GM12878 (cell line): ENCODE measurements at regions not wholly inside any gene's neighbourhood (a gene's known extent, or its start where the extent isn't known, plus 50 kb on each side); places are given as distances from the start of the nearest gene placed in this dataset.

Source experiments
- ATAC-seq: fragments of 200-7000 bp; cut with Tn5 transposase; 3 replicates; pipeline ENCODE4 v1.9.1; 2020; ENCODE audit warnings: mild to moderate bottlenecking, moderate library complexity
- BruUV-seq: library from RNA; stranded (reverse); fragments of 400-500 nt; replicated peaks from 2 replicates; lab custom pipeline; 2021; lab: Mats Ljungman, UMichigan
- CTCF ChIA-PET: fragments of 300-600 bp; sonication (Branson Sonifier 250); formaldehyde crosslinking; extraction: SDS; loops from one replicate; lab custom pipeline; 2021; ENCODE audit warnings: inconsistent platforms; lab: Yijun Ruan, JAX
- POLR2A ChIA-PET: fragments of 350-600 bp; formaldehyde crosslinking; extraction: SDS; loops from one replicate; lab custom pipeline; 2021; ENCODE audit warnings: inconsistent platforms; lab: Charles Lee
- RAD21 ChIA-PET: fragments of 300-600 bp; sonication (Branson Sonifier 250); formaldehyde crosslinking; loops from one replicate; lab custom pipeline; 2023; ENCODE audit warnings: antibody characterized with exemption; ENCODE audit not compliant: unreplicated experiment; lab: Charles Lee
- SMC1A ChIA-PET: fragments of 300-600 bp; sonication (Branson Sonifier 250); formaldehyde crosslinking; loops from one replicate; lab custom pipeline; 2023; ENCODE audit not compliant: unreplicated experiment, uncharacterized antibody; lab: Charles Lee
- DNase-seq: peaks from one replicate; pipeline ENCODE4 v3.0.0-alpha.2; 2011; ENCODE audit warnings: low read depth, low spot score
- FAIRE-seq: peaks from 3 replicates; lab custom pipeline; 2011; peaks lifted over from hg19 to GRCh38; lab: Jason Lieb, UNC
- H2AFZ ChIP-seq: 2 replicates; pipeline ENCODE4 v1.6.0; 2011; ENCODE audit warnings: low read depth, low read length, control low read depth; ENCODE audit not compliant: control insufficient read depth
- H3K27ac ChIP-seq: 2 replicates; pipeline ENCODE4 v1.5.1; 2011; ENCODE audit warnings: control low read depth; ENCODE audit not compliant: control insufficient read depth, insufficient read depth
- H3K27me3 ChIP-seq, 2 experiments: replicated peaks in 1 of 2; 2 replicates each; pipeline versions ENCODE4 v1.6.0 to v1.6.1; 2011; ENCODE audit warnings: low read length in 1 of 2; ENCODE audit not compliant: control insufficient read depth in 2 of 2, insufficient read depth in 2 of 2
- H3K36me3 ChIP-seq, 2 experiments: 2 replicates each; pipeline ENCODE4 v1.5.1; 2011; ENCODE audit warnings: low read length in 1 of 2; ENCODE audit not compliant: control insufficient read depth in 2 of 2, insufficient read depth in 2 of 2
- H3K4me1 ChIP-seq: 2 replicates; pipeline ENCODE4 v1.6.1; 2011; ENCODE audit warnings: mild to moderate bottlenecking, low read length, moderate library complexity, mixed read lengths; ENCODE audit not compliant: control insufficient read depth, insufficient read depth
- H3K4me2 ChIP-seq: 2 replicates; pipeline ENCODE4 v1.6.0; 2011; ENCODE audit warnings: control low read depth; ENCODE audit not compliant: control insufficient read depth, insufficient read depth
- H3K4me3 ChIP-seq: fragments of 200-600 bp; sonication (generic); 2 replicates; pipeline ENCODE4 v1.5.1; 2016
- H3K79me2 ChIP-seq: 2 replicates; pipeline ENCODE4 v1.6.0; 2011; ENCODE audit warnings: low read length; ENCODE audit not compliant: control insufficient read depth, insufficient read depth
- H3K9ac ChIP-seq: 2 replicates; pipeline ENCODE4 v1.8.0; 2011; ENCODE audit warnings: low read length, control low read depth, mixed read lengths; ENCODE audit not compliant: control insufficient read depth, insufficient read depth
- H3K9me3 ChIP-seq: replicated peaks from 3 replicates; pipeline ENCODE4 v1.5.1; 2011; ENCODE audit warnings: mild to moderate bottlenecking, low read length; ENCODE audit not compliant: control insufficient read depth, insufficient read depth
- H4K20me1 ChIP-seq: 2 replicates; pipeline ENCODE4 v1.6.0; 2011; ENCODE audit not compliant: control insufficient read depth, insufficient read depth
- ATF2 ChIP-seq: IDR thresholded peaks from 2 replicates; pipeline ENCODE4 v1.6.1; 2012; ENCODE audit warnings: low read length, inconsistent platforms
- BRCA1 ChIP-seq: IDR thresholded peaks from 2 replicates; pipeline ENCODE4 v1.6.1; 2011; ENCODE audit warnings: low read depth, low read length, improper control_type of control experiment
- E2F4 ChIP-seq: IDR thresholded peaks from 2 replicates; pipeline ENCODE4 v1.6.1; 2012; ENCODE audit warnings: low read depth, low read length, improper control_type of control experiment
- ELK1 ChIP-seq: IDR thresholded peaks from 2 replicates; pipeline ENCODE4 v1.6.1; 2012; ENCODE audit warnings: low read depth, low read length, improper control_type of control experiment
- EZH2 ChIP-seq: IDR thresholded peaks from 2 replicates; pipeline ENCODE4 v1.6.1; 2012; ENCODE audit warnings: low read depth, mild to moderate bottlenecking, control low read depth, inconsistent platforms, low read length, borderline replicate concordance; ENCODE audit not compliant: control insufficient read depth
- HDAC6 ChIP-seq: fragments of 200-600 bp; sonication (generic); IDR thresholded peaks from one replicate; pipeline ENCODE4 v1.8.0; 2017; ENCODE audit warnings: antibody characterized with exemption; ENCODE audit not compliant: unreplicated experiment
- KLF5 ChIP-seq: fragments of 450-650 bp; IDR thresholded peaks from 2 replicates; pipeline ENCODE4 v1.6.1; 2014; ENCODE audit warnings: mild to moderate bottlenecking; ENCODE audit not compliant: partially characterized antibody
- NBN ChIP-seq: fragments of 450-650 bp; IDR thresholded peaks from 2 replicates; pipeline ENCODE4 v1.6.1; 2016
- NFIC ChIP-seq: IDR thresholded peaks from 2 replicates; pipeline ENCODE4 v1.6.1; 2012; ENCODE audit warnings: low read depth, mild to moderate bottlenecking, inconsistent platforms, low read length, moderate library complexity
- NRF1 ChIP-seq: conservative IDR thresholded peaks from 2 replicates; pipeline ENCODE4 v1.6.1; 2011; ENCODE audit warnings: mild to moderate bottlenecking, low read depth, low read length, improper control_type of control experiment
- PML ChIP-seq: IDR thresholded peaks from 2 replicates; pipeline ENCODE4 v1.6.1; 2012; ENCODE audit warnings: low read length, inconsistent platforms
- SPI1 ChIP-seq: IDR thresholded peaks from 2 replicates; pipeline ENCODE4 v1.6.1; 2011; ENCODE audit warnings: low read depth, mild to moderate bottlenecking, low read length, moderate library complexity, borderline replicate concordance; ENCODE audit not compliant: insufficient read depth
- SUZ12 ChIP-seq: fragments of 200-600 bp; sonication (generic); IDR thresholded peaks from one replicate; pipeline ENCODE4 v1.6.1; 2018; ENCODE audit warnings: antibody characterized with exemption, mild to moderate bottlenecking; ENCODE audit not compliant: unreplicated experiment
- WRNIP1 ChIP-seq: IDR thresholded peaks from 2 replicates; pipeline ENCODE4 v1.6.1; 2011; ENCODE audit warnings: low read depth, low read length, improper control_type of control experiment, borderline replicate concordance
- WGBS: methylation state at CpG from one replicate; pipeline ENCODE4 v1.1.6; 2016; ENCODE audit warnings: low lambda C conversion rate; ENCODE audit not compliant: insufficient replicate concordance, insufficient coverage; ENCODE audit errors: missing lambda C conversion rate; 5-methylcytosine and 5-hydroxymethylcytosine counted together
- in situ Hi-C: fragments of 300-500 bp; cut with MboI; formaldehyde crosslinking; loops from 9 replicates; pipeline ENCODE4 v1.14.3; 2018; ENCODE audit warnings: mixed read lengths
- intact Hi-C: fragments of 100-400 bp; cut with micrococcal nuclease; formaldehyde crosslinking; loops from one replicate; pipeline ENCODE4 v1.14.2; 2022; ENCODE audit not compliant: unreplicated experiment

- no TSS peak for BruUV-seq
- intact Hi-C loops (no loop called here), in situ Hi-C loops (no loop called here)
- no peaks in the 10 kb centered on the region for H3K27me3 ChIP-seq
- H3K4me2 ChIP-seq, result no peak overlapping the region
- CTCF ChIA-PET, result no interaction called here
- no peak for DNase-seq
- RAD21 ChIA-PET, result no interaction called here
- H3K27ac ChIP-seq, result no peak overlapping the region
- SMC1A ChIA-PET, result no interaction called here
- no peak for FAIRE-seq
- no peaks in the 10 kb centered on the region for H3K9me3 ChIP-seq
- no peaks in the 10 kb centered on the region for H3K36me3 ChIP-seq
- ATAC-seq, result no peak
- H4K20me1 ChIP-seq, result no peaks in the 10 kb centered on the region
- TF ChIP-seq WRNIP1, result no peak
- TF ChIP-seq SUZ12, result no peak
- no peaks in the 10 kb centered on the region for H3K79me2 ChIP-seq
- 0% methylated on average over 2 of the region's 2 CpGs for whole genome bisulfite sequencing
- no peak overlapping the region for H3K9ac ChIP-seq
- POLR2A ChIA-PET, result no interaction called here
- H3K4me3 ChIP-seq, result no peak overlapping the region
- no peaks in the 10 kb centered on the region for H3K4me1 ChIP-seq
- no peak overlapping the region for H2AFZ ChIP-seq
These were observed 235.2 kb downstream of the TDRD15 start for GRCh38 chr2:21358976-21359375.

GRCh38 chr2:21361384-21361783, 237.6 kb downstream of the TDRD15 start:
- no peak for DNase-seq
- CTCF ChIA-PET, result no interaction called here
- no peak overlapping the region for H3K27ac ChIP-seq
- H3K9ac ChIP-seq, result no peak overlapping the region
- TF ChIP-seq NBN, result no peak
- TF ChIP-seq NRF1, result no peak
- TF ChIP-seq E2F4, result no peak
- no peak for TF ChIP-seq PML
- TF ChIP-seq KLF5, result no peak
- TF ChIP-seq NFIC, result no peak
- TF ChIP-seq EZH2, result no peak
- TF ChIP-seq ELK1, result no peak
- no peak for TF ChIP-seq ATF2
- no peak for TF ChIP-seq BRCA1
- TF ChIP-seq HDAC6, result no peak
- TF ChIP-seq SPI1, result no peak
- TF ChIP-seq, all 136 proteins: peak for 0
- Histone ChIP-seq H2AFZ (no peak overlapping the region), H3K36me3 (no peaks in the 10 kb centered on the region), H3K4me2 (no peak overlapping the region), H3K4me3 (no peak overlapping the region), H3K4me1 (no peaks in the 10 kb centered on the region), H4K20me1 (no peaks in the 10 kb centered on the region), H3K9me3 (no peaks in the 10 kb centered on the region), H3K79me2 (no peaks in the 10 kb centered on the region), H3K27me3 (no peaks in the 10 kb centered on the region)
- 14% methylated on average over 3 of the region's 3 CpGs for WGBS
- ChIA-PET SMC1A (no interaction called here), POLR2A (no interaction called here), RAD21 (no interaction called here)
- in situ Hi-C loops, result no loop called here
- ATAC-seq (no peak), FAIRE-seq (no peak)
- BruUV-seq, result no TSS peak
- intact Hi-C loops, result no loop called here
